Left ventricle myocardium superior (tissue), 1 donor: ENCODE measurements at regions not wholly inside any gene's neighbourhood (a gene's known extent, or its start where the extent isn't known, plus 50 kb on each side); places are given as distances from the start of the nearest gene placed in this dataset.
A peak's percentile ranks its signal among the peaks of the same experiment; 100 is the strongest.

Experiments used
- ATAC-seq: fragments of 200-7000 bp; cut with Tn5 transposase; one replicate; pipeline ENCODE4 v1.9.1; 2020; ENCODE audit warnings: mild to moderate bottlenecking, moderate library complexity
- DNase-seq: peaks from one replicate; pipeline ENCODE4 v3.0.0-alpha.2; 2020
- intact Hi-C: fragments of 100-400 bp; cut with micrococcal nuclease; formaldehyde crosslinking; loops from one replicate; pipeline ENCODE4 v1.11.0; 2022
- donor health status: DM: no; HTN: yes; CAD: no; lungs with severe emphysema.

- no peak for DNase-seq
- intact Hi-C loops, result no loop called here
- ATAC-seq, result no peak
Observed at GRCh38 chrX:39633293-39633692, 464.5 kb downstream of the BCOR start.

DNA sequence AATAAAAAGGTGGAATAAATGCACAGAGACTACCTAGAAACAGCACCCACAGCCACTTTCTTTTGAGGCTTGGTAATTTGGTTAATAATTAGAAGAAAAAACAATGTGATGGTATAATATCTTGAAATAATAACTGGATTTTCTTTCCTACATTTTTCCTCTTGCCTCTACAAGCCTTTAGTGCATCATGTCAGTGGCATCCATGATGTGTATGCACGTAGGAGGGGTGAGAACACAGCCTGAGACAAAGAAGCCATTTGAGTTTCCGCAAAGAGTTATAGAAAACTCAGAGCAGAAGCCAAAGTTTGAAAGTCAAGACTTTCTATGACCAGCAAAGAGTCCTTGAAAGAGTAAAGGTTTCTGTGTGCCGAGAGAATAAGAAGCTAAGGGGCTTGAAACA lies 461.3 kb downstream of the BCOR start:
- DNase-seq (no peak), ATAC-seq (no peak)
- intact Hi-C loops, result no loop called here

DNA sequence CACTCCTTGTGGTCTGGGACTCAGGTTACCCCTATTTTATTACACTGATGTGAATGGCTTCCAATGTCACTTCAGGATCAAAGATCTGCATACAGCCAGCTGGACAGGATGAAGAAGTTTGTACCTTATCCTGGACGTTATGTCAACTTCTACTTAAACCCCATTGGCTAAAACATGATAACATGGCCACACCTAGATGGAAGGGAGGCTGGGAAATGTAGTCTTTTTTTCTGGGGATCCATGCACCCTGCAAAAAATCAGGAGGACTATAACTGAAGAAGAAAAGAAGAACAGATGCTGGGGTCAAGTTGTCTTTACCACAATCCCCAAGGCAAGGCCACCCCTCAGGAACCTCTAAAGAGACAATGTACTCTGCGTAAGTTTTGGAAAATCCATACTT lies 459.2 kb downstream of the BCOR start:
- ATAC-seq (no peak), DNase-seq (no peak)
- intact Hi-C loops, result no loop called here

DNA sequence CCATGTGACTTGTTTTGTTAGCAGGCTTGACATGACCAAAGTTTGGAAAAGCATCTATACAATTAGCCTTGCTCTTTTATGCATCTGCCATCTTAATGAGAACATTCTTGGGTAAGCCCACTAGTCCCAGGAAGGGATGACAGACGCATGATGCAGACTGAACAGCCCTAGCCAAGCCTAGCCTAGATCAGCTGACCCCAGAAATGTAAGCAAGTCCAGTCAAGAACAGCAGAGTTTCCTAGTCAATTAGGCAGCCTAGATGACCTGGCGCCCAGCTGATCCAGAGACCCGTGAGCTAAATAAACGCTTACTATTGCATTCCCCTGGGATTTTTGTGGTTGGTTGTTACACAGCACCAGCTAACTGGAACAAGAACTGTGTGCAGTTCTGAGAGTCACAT lies 457.9 kb downstream of the BCOR start:
- intact Hi-C loops, result no loop called here
- ATAC-seq, result no peak
- no peak for DNase-seq

DNA sequence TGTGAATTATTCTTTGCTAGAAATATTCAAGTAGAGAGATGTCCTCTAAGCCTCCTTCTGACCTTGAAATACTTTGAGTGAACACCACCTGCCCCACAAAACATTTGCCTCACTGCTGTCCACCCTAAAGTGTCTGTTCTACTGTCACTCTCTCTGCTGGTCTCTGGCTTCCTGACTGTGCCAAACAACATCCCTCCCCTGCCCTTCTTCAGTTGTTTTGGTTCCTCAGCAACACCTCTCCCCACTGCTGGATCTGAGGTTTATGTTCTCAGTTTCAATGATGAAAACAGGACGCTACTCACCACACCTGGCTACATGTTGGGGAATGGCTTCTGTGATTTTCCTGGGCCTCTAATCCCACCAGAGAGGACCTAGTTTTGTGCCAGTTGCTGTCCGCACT lies 456.9 kb downstream of the BCOR start:
- DNase-seq, result no peak
- ATAC-seq, result no peak
- intact Hi-C loops, result no loop called here

DNA sequence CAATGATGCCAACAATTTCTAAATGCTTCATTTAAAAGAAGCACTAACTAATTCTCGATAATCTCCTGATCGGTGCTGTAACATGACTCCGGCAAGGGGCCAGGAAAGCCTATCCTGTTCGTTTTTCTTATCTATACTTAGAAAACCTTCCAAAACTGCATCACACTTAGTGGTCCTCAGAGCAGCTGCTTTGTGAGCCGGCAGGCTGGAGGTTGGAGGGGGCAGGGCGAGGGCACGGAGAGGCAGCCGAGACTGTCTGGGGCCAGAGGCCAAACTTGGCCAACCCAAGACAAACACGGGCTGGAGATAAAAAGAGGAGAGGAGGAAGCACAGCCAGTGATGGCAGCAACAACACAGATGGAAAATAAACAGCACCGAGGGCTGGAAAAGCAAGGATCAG lies 455.7 kb downstream of the BCOR start:
- intact Hi-C loops, result no loop called here
- DNase-seq, result peak; percentile 39
- ATAC-seq, result peak; percentile 59

- intact Hi-C loops, result no loop called here
- DNase-seq (no peak), ATAC-seq (no peak)
Observed at GRCh38 chrX:39643550-39643949, 454.2 kb downstream of the BCOR start.

- intact Hi-C loops, result no loop called here
- peak; percentile 83 for DNase-seq
- ATAC-seq, result peak; percentile 90
Observed at GRCh38 chrX:39645178-39645895, 452.4 kb downstream of the BCOR start.

DNA sequence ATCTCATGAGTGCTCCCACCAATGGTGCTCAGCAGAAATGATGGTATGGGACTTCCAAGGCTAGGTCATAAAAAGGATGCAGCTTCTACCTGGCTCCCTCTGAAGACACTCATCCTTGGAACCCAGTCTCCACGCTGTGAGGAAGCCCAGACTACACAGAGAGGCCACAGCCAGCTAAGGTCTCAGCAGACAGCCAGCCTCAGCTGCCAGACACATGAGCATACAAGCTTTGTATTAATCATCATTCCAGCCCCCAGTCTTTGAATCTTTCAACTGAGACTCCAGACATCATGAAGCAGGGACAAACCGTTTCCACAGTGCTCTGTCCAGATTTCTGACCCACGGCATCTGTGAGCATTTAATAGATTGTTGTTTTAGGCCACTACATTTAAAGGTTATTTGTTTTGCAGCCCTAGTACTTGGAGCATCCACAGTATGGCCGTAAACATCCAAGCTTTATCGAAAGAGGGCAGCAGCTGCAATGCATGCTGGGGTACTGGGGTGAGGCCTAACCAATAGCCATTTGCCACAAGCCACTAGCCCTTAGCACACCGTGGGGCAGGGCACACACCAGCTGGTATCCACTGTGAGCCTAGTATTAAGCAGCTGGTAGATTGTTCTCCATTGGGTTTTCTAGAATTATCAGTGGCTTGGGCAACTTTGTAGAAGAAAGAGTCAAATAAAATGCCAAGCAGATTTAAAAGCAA lies 449.1 kb downstream of the BCOR start:
- no peak for ATAC-seq
- intact Hi-C loops, result no loop called here
- DNase-seq, result no peak

- intact Hi-C loops, result no loop called here
- DNase-seq, result no peak
- ATAC-seq, result no peak
Observed at GRCh38 chrX:39650768-39651347, 446.9 kb downstream of the BCOR start.

DNA sequence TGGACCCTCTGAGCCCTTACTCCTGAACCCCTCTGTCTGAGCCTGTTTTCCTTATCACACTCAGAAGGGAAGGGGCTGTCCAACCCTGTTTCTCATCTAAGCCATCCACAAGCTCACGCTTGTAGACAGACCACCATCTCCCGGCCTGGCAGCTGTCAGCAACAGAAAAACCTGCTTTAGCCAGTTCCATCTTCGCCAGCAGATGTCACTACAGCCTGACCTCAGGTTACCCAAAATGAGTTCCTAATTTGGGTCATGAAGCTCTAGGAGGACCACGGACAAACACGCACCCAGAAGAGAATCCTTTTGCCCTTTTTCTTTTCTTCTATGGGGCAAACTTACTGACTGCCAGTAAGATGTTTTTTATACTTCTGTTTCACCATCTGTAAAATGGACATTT lies 445.4 kb downstream of the BCOR start:
- ATAC-seq, result no peak
- DNase-seq, result no peak
- intact Hi-C loops, result no loop called here

DNA sequence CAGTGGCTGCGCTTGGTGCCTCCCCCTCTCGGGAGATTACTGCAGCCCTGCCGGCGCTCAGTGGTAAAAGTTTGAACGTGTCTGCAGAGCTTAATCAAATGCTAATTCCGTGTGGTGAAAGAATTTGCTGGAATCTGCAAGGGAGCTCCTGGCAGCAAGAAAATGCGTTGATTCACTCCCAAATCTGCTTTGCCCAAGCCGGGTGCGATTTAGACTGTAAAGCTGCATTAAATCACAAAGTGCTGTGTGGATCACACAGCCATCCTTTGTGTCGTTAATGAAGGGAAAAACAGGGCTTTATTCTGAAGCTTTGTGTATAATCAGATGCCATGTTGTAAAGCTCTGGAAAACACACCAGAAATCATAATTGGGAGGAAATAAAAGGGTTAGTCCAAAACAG lies 444.1 kb downstream of the BCOR start:
- intact Hi-C loops, result no loop called here
- DNase-seq, result no peak
- no peak for ATAC-seq

GRCh38 chrX:39654183-39654925 lies 443.4 kb downstream of the BCOR start:
- DNase-seq, result no peak
- no peak for ATAC-seq
- intact Hi-C loops, result no loop called here

DNA sequence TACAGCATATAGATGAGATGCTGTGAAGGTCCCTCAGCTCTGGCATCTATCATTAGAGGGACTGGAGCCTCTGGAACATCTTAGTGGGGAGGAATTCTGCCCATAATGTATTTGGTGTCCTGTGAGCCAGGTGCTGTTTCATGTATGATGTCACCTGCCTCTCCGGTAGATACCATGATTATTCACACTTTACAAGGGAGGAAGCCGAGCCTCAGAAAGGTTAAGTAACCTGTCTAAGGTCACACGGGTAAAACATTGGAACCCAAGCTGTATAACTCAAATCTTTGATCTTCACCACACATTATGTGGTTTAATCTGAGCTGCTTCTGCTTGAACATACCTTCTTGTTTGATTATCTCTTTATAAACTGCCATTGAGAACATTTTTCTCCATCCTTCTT lies 442.8 kb downstream of the BCOR start:
- DNase-seq (no peak), ATAC-seq (no peak)
- intact Hi-C loops, result no loop called here

GRCh38 chrX:39661116-39661907 lies 436.4 kb downstream of the BCOR start:
- DNase-seq (no peak), ATAC-seq (no peak)
- intact Hi-C loops, result no loop called here

- DNase-seq, result no peak
- no peak for ATAC-seq
- intact Hi-C loops, result no loop called here
Observed at GRCh38 chrX:39665830-39666518, 431.8 kb downstream of the BCOR start.

GRCh38 chrX:39667191-39667590 lies 430.6 kb downstream of the BCOR start:
- DNase-seq (no peak), ATAC-seq (peak; percentile 76)
- intact Hi-C loops, result no loop called here

DNA sequence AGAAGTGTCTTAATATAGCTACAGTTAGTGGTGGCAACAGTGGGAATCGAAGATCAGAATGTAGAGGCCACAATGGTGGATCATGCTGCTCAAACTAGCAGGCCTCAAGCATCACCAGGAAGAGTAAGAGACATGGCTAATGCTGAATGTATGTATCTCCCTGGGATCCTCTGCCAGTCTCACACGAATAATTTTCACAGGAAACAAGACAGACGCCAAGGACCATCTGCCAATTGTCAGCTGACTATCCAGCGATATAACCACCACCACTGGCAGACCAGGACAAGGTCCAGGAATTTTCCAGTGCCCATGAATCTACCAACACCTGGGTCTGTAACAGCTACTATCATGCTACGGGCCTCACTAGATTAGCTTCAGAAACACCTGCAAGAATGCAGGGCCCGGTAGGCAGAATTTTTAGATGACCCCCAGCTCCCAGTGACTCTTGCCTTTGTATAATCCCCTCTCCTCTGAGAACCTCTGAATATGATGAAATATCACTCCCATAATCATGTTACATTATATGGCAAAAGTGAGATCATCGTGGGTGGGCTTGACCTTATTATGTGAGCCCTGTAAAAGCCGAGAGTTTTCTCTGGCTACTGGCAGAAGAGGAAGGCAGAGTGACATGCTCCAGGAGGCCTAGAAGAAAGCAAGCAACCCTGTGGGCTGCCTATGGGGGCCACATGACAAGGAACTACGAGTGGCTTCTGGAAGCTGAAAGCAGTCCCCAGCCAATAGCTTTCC lies 429.8 kb downstream of the BCOR start:
- intact Hi-C loops, result no loop called here
- DNase-seq, result no peak
- no peak for ATAC-seq
